Fibroblast of lung (primary cell): ENCODE measurements at regions not wholly inside any gene's neighbourhood (a gene's known extent, or its start where the extent isn't known, plus 50 kb on each side); places are given as distances from the start of the nearest gene placed in this dataset.
"Not testable (repeated sequence)": the region's sequence is repeated elsewhere in the genome, so short reads cannot be mapped to it uniquely, and the experiment has no call there.

Source experiments
- EZH2 ChIP-seq: IDR thresholded peaks from 2 replicates; pipeline ENCODE4 v1.5.1; 2012; ENCODE audit warnings: low read length, control low read depth, mild to moderate bottlenecking; ENCODE audit errors: missing control alignments
- TF ChIP-seq, protein P1 (sequence below), 2 donors: IDR thresholded peaks in 1 of 2; conservative IDR thresholded peaks in 1 of 2; 1 replicate in 1 of 2; 2 replicates in 1 of 2; pipeline ENCODE4 v1.5.1; 2011 to 2012; ENCODE audit warnings: low read length in 2 of 2, control low read depth in 1 of 2, inconsistent platforms in 1 of 2, low read depth in 1 of 2, mild to moderate bottlenecking in 1 of 2

DNA sequence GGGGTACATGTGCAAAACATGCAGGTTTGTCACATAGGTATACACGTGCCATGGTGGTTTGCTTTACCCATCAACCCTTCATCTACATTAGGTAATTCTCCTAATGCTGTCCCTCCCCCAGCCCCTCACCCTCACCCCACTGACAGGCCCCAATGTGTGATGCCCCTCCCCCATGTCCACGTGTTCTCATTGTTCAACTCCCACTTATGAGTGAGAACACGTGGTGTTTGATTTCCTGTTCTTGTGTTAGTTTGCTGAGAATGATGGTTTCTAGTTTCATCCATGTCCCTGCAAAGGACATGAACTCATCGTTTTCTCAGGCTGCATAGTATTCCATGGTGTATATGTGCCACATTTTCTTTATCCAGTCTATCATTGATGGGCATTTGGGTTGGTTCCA is 232.9 kb upstream of the RASGRP1 start:
- TF ChIP-seq, protein P1, sequence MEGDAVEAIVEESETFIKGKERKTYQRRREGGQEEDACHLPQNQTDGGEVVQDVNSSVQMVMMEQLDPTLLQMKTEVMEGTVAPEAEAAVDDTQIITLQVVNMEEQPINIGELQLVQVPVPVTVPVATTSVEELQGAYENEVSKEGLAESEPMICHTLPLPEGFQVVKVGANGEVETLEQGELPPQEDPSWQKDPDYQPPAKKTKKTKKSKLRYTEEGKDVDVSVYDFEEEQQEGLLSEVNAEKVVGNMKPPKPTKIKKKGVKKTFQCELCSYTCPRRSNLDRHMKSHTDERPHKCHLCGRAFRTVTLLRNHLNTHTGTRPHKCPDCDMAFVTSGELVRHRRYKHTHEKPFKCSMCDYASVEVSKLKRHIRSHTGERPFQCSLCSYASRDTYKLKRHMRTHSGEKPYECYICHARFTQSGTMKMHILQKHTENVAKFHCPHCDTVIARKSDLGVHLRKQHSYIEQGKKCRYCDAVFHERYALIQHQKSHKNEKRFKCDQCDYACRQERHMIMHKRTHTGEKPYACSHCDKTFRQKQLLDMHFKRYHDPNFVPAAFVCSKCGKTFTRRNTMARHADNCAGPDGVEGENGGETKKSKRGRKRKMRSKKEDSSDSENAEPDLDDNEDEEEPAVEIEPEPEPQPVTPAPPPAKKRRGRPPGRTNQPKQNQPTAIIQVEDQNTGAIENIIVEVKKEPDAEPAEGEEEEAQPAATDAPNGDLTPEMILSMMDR (conservative IDR thresholded peaks at IDR 0.05 in 1 of 2, IDR thresholded peaks at IDR 0.05 in 1 of 2; ENCODE audit: low read depth in 1 of 2, low read length in 2 of 2), result not testable (repeated sequence)
- TF ChIP-seq EZH2, result not testable (repeated sequence)
